OCI-LY7 (cell line): ENCODE measurements at regions not wholly inside any gene's neighbourhood (a gene's known extent, or its start where the extent isn't known, plus 50 kb on each side); places are given as distances from the start of the nearest gene placed in this dataset.

ENCODE experiments used
- BruUV-seq: library from RNA; stranded (reverse); fragments of 400-500 nt; replicated peaks from 2 replicates; lab custom pipeline; 2021; lab: Mats Ljungman, UMichigan
- CTCF ChIA-PET: fragments of 300-600 bp; sonication (Branson Sonifier 250); formaldehyde crosslinking; loops from one replicate; lab custom pipeline; 2022; ENCODE audit warnings: antibody characterized with exemption; ENCODE audit not compliant: unreplicated experiment; lab: Charles Lee
- POLR2A ChIA-PET: fragments of 300-600 bp; sonication (Branson Sonifier 250); formaldehyde crosslinking; loops from one replicate; lab custom pipeline; 2022; ENCODE audit warnings: antibody characterized with exemption; lab: Charles Lee
- DNase-seq: peaks from one replicate; pipeline ENCODE4 v3.0.0-alpha.2; 2015; ENCODE audit warnings: low spot score
- H2AFZ ChIP-seq: fragments of 200-600 bp; sonication (generic), shearing (Covaris generic); 2 replicates; pipeline ENCODE4 v1.6.1; 2014; ENCODE audit warnings: mild to moderate bottlenecking, antibody characterized with exemption, low read length, moderate library complexity
- H3K27ac ChIP-seq: fragments of 200-600 bp; sonication (generic); 2 replicates; pipeline ENCODE4 v1.5.1; 2014; ENCODE audit warnings: mixed run types, low read depth, mild to moderate bottlenecking, moderate library complexity, low read length, inconsistent platforms; ENCODE audit not compliant: poor library complexity, severe bottlenecking
- H3K36me3 ChIP-seq: fragments of 200-600 bp; sonication (generic); 2 replicates; pipeline ENCODE4 v1.6.1; 2014; ENCODE audit warnings: mild to moderate bottlenecking, antibody characterized with exemption, low read length, moderate library complexity, mixed read lengths; ENCODE audit not compliant: insufficient read depth
- H3K4me1 ChIP-seq: fragments of 200-600 bp; sonication (generic); 2 replicates; pipeline ENCODE4 v1.5.1; 2014; ENCODE audit warnings: mild to moderate bottlenecking, low read length; ENCODE audit not compliant: insufficient read depth, poor library complexity, severe bottlenecking
- H3K4me2 ChIP-seq: fragments of 200-600 bp; sonication (generic); 2 replicates; pipeline ENCODE4 v1.6.1; 2014; ENCODE audit warnings: mild to moderate bottlenecking, low read length
- H3K4me3 ChIP-seq: fragments of 200-600 bp; sonication (generic); 2 replicates; pipeline ENCODE4 v1.5.1; 2014; ENCODE audit warnings: mild to moderate bottlenecking, low read depth, low read length; ENCODE audit not compliant: poor library complexity, severe bottlenecking
- H3K79me2 ChIP-seq: fragments of 200-600 bp; sonication (generic); 2 replicates; pipeline ENCODE4 v1.6.1; 2016; ENCODE audit warnings: low read depth, mild to moderate bottlenecking, low read length, moderate library complexity, mixed read lengths; ENCODE audit not compliant: insufficient read depth
- H3K9me2 ChIP-seq: fragments of 200-600 bp; sonication (generic); 2 replicates; pipeline ENCODE4 v1.6.1; 2016; ENCODE audit warnings: mild to moderate bottlenecking, low read length, mixed read lengths; ENCODE audit not compliant: insufficient read depth
- H3K9me3 ChIP-seq: fragments of 200-600 bp; sonication (generic); 2 replicates; pipeline ENCODE4 v1.6.1; 2014; ENCODE audit warnings: mild to moderate bottlenecking, mixed run types, low read length, mixed read lengths
- H4K20me1 ChIP-seq: fragments of 200-600 bp; sonication (generic); 2 replicates; pipeline ENCODE4 v1.6.1; 2014; ENCODE audit warnings: mild to moderate bottlenecking, antibody characterized with exemption, low read length, moderate library complexity, mixed read lengths; ENCODE audit not compliant: insufficient read depth
- CTCF ChIP-seq: fragments of 200-600 bp; sonication (generic); conservative IDR thresholded peaks from 2 replicates; pipeline ENCODE4 v1.5.1; 2014; ENCODE audit warnings: mild to moderate bottlenecking, antibody characterized with exemption, low read length, moderate library complexity, mixed read lengths
- EZH2phosphoT487 ChIP-seq: fragments of 200-600 bp; sonication (generic); IDR thresholded peaks from 2 replicates; pipeline ENCODE4 v1.6.1; 2018; ENCODE audit warnings: low read depth, borderline replicate concordance, mild to moderate bottlenecking, mixed run types, antibody characterized with exemption, low read length, moderate library complexity, mixed read lengths
- intact Hi-C: fragments of 100-400 bp; cut with micrococcal nuclease; formaldehyde crosslinking; loops from one replicate; pipeline ENCODE4 v1.10.0; 2022; ENCODE audit not compliant: unreplicated experiment

- ChIA-PET CTCF (no interaction called here), POLR2A (interaction anchor here (0.6 kb wide), 1 partner anchor 12 kb away, joined by 3 read pairs; no protein-coding TSS in a partner anchor)
- no peak overlapping the region for H3K4me2 ChIP-seq
- DNase-seq = no peak
- TF ChIP-seq CTCF = no peak
- TF ChIP-seq EZH2phosphoT487 = no peak
- H3K9me2 ChIP-seq = no peaks in the 10 kb centered on the region
- H3K4me1 ChIP-seq = no peaks in the 10 kb centered on the region
- H3K9me3 ChIP-seq = no peaks in the 10 kb centered on the region
- no peaks in the 10 kb centered on the region for H3K79me2 ChIP-seq
- no peaks in the 10 kb centered on the region for H4K20me1 ChIP-seq
- no peaks in the 10 kb centered on the region for H3K36me3 ChIP-seq
- no peak overlapping the region for H2AFZ ChIP-seq
- H3K4me3 ChIP-seq = no peak overlapping the region
- intact Hi-C loops = no loop called here
- H3K27ac ChIP-seq = no peak overlapping the region
- BruUV-seq = no TSS peak
These were observed 1877.7 kb upstream of the ACO1 start for GRCh38 chr9:30506749-30507148.

- CTCF ChIA-PET = no interaction called here
- H2AFZ ChIP-seq = no peak overlapping the region
- H3K36me3 ChIP-seq = no peaks in the 10 kb centered on the region
- no peaks in the 10 kb centered on the region for H3K9me3 ChIP-seq
- H3K9me2 ChIP-seq = no peaks in the 10 kb centered on the region
- intact Hi-C loops = no loop called here
- H3K79me2 ChIP-seq = no peaks in the 10 kb centered on the region
- no peak for TF ChIP-seq EZH2phosphoT487
- no peak for TF ChIP-seq CTCF
- H3K27ac ChIP-seq = no peak overlapping the region
- BruUV-seq = no TSS peak
- H4K20me1 ChIP-seq = no peaks in the 10 kb centered on the region
- POLR2A ChIA-PET = interaction anchor here (0.6 kb wide), 1 partner anchor 12 kb away, joined by 3 read pairs; no protein-coding TSS in a partner anchor
- H3K4me1 ChIP-seq = no peaks in the 10 kb centered on the region
- no peak overlapping the region for H3K4me2 ChIP-seq
- H3K4me3 ChIP-seq = no peak overlapping the region
- no peak for DNase-seq
These were observed 1877.3 kb upstream of the ACO1 start for GRCh38 chr9:30507166-30507565.

GRCh38 chr9:30511666-30512065, 1872.8 kb upstream of the ACO1 start:
- intact Hi-C loops = no loop called here
- BruUV-seq = no TSS peak
- TF ChIP-seq CTCF = no peak
- no peak for TF ChIP-seq EZH2phosphoT487
- CTCF ChIA-PET = no interaction called here
- no peak overlapping the region for H3K27ac ChIP-seq
- H2AFZ ChIP-seq = no peak overlapping the region
- H3K9me3 ChIP-seq = no peaks in the 10 kb centered on the region
- H3K4me3 ChIP-seq = no peak overlapping the region
- POLR2A ChIA-PET = no interaction called here
- no peaks in the 10 kb centered on the region for H3K79me2 ChIP-seq
- H4K20me1 ChIP-seq = no peaks in the 10 kb centered on the region
- H3K4me2 ChIP-seq = no peak overlapping the region
- DNase-seq = no peak
- H3K9me2 ChIP-seq = no peaks in the 10 kb centered on the region
- H3K4me1 ChIP-seq = no peaks in the 10 kb centered on the region
- no peaks in the 10 kb centered on the region for H3K36me3 ChIP-seq
